OCI-LY7 (cell line): ENCODE measurements at regions not wholly inside any gene's neighbourhood (a gene's known extent, or its start where the extent isn't known, plus 50 kb on each side); places are given as distances from the start of the nearest gene placed in this dataset.

Experiments used
- CTCF ChIP-seq: fragments of 200-600 bp; sonication (generic); conservative IDR thresholded peaks from 2 replicates; pipeline ENCODE4 v1.5.1; 2014; ENCODE audit warnings: mild to moderate bottlenecking, antibody characterized with exemption, low read length, moderate library complexity, mixed read lengths
- EZH2phosphoT487 ChIP-seq: fragments of 200-600 bp; sonication (generic); IDR thresholded peaks from 2 replicates; pipeline ENCODE4 v1.6.1; 2018; ENCODE audit warnings: low read depth, borderline replicate concordance, mild to moderate bottlenecking, mixed run types, antibody characterized with exemption, low read length, moderate library complexity, mixed read lengths

DNA sequence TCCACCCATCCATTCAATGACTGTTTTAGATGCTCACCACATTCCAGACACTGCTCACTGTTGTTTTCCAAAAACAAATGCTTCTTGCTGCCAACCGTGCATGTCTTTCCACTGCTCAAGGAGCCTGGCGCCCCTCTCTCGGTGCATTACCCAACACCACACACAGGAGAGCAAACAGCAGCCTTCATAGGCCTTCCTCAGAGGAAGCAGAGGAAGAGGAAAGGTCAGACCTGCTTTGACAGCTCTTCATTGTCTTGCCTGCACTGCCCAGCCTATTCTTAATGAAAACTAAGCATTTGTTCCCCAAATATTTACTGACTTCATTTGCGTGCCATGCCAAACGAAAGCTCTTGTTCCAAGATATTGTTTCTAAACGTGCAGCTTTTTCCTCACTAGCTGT, 1129.2 kb downstream of the TBC1D22A start:
- TF ChIP-seq CTCF, result no peak
- no peak for TF ChIP-seq EZH2phosphoT487
